Upper lobe of left lung (tissue), 6 donors: ENCODE measurements at regions not wholly inside any gene's neighbourhood (a gene's known extent, or its start where the extent isn't known, plus 50 kb on each side); places are given as distances from the start of the nearest gene placed in this dataset.

Experiments used
- ATAC-seq, 2 donors: fragments of 200-7000 bp; cut with Tn5 transposase; one replicate each; pipeline ENCODE4 v1.9.1; 2022; ENCODE audit warnings: mild to moderate bottlenecking in 2 of 2, moderate library complexity in 2 of 2; ENCODE audit not compliant: low FRiP score in 2 of 2
- DNase-seq, 2 donors: peaks; one replicate each; pipeline ENCODE4 v3.0.0-alpha.2; 2019 to 2020
- H3K27ac ChIP-seq, 4 donors: fragments of 200-600 bp; sonication (generic); one replicate each; pipeline ENCODE4 v1.5.1; 2016 to 2019
- H3K27me3 ChIP-seq, 4 donors: fragments of 200-600 bp; sonication (generic); one replicate each; pipeline ENCODE4 v1.5.1; 2017 to 2019
- H3K36me3 ChIP-seq, 4 donors: fragments of 200-600 bp; sonication (generic); one replicate each; pipeline ENCODE4 v1.5.1; 2016 to 2019
- H3K4me1 ChIP-seq, 4 donors: fragments of 200-600 bp; sonication (generic); one replicate each; pipeline ENCODE4 v1.5.1; 2018 to 2019
- H3K4me3 ChIP-seq, 4 donors: fragments of 200-600 bp; sonication (generic); one replicate each; pipeline ENCODE4 v1.5.1; 2017 to 2019; ENCODE audit warnings: mild to moderate bottlenecking in 2 of 4, moderate library complexity in 1 of 4
- H3K9me3 ChIP-seq, 4 donors: fragments of 200-600 bp; sonication (generic); one replicate each; pipeline ENCODE4 v1.5.1; 2018 to 2019
- EP300 ChIP-seq, 4 donors: sonication (generic); formaldehyde crosslinking; IDR thresholded peaks; one replicate each; pipeline ENCODE4 v1.5.1; 2017; ENCODE audit warnings: antibody characterized with exemption in 4 of 4, control low read depth in 2 of 4
- POLR2A ChIP-seq, 4 donors: fragments of 450-650 bp; IDR thresholded peaks; one replicate each; pipeline ENCODE4 v1.5.1; 2016 to 2017; ENCODE audit warnings: antibody characterized with exemption in 4 of 4, mild to moderate bottlenecking in 2 of 4
- POLR2AphosphoS5 ChIP-seq, 2 donors: sonication (generic); formaldehyde crosslinking; IDR thresholded peaks; one replicate each; pipeline ENCODE4 v1.5.1; 2017; ENCODE audit warnings: antibody characterized with exemption in 2 of 2
- WGBS, 2 donors: methylation state at CpG; one replicate each; pipeline ENCODE4 v1.1.5; 2017 to 2018; 5-methylcytosine and 5-hydroxymethylcytosine counted together
- TF ChIP-seq, protein P1 (sequence below), 6 experiments: fragments of 450-650 bp in 4 of 6; fragments of 200-600 bp in 2 of 6; sonication (generic) in 2 of 6; IDR thresholded peaks; one replicate each; pipeline ENCODE4 v1.5.1; 2016 to 2019; ENCODE audit warnings: antibody characterized with exemption in 6 of 6
- donor health status: DM: no; HTN: no; CAD: no; lungs with moderate emphysema.
- donor health status: DM: no; HTN: yes; CAD: no; lungs with severe emphysema.

DNA sequence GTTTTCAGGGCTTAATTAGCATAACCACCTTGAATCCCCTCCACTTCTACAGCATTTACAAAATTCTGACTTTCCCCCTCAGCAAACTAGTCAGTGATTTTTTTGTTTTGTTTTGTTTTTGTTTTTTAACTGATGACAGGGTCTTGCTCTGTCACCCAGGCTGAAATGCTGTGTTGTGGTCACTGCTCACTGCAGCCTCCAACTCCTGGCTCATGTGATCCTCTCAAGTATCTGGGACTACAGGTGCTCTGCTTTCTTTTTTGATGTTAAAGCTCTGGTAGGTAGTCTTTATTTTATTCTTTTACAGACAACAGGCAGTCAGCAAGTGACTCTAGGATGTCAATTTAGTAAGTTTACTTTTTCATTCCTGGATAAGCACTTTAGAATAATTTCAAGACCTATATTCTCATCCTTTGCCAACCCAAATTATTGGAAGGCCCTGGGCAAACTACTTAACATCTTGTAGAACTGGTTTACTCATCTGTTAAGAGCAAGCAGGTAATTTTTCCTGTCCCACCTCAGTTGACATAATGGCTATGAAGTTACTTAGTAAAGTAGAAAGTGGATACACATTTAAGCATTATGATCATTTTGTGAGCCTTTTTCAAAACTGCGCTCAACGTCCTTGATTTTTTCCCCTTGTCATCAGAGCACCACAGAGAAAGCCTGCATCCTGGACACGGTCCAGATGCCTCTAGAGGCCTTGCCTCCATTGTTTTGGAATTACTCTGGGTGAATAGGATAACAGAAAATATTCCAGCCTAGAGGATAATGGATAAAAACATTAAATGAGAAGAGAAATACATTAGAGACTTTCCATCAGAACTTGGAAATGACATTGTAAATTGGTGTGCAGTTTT, 69.9 kb upstream of the NDUFB4 start:
- no peaks in the 10 kb centered on the region for H3K4me1 ChIP-seq
- no peaks in the 10 kb centered on the region for H3K9me3 ChIP-seq
- no peaks in the 10 kb centered on the region for H3K36me3 ChIP-seq
- no peak for TF ChIP-seq POLR2A (IDR thresholded peaks at IDR 0.05)
- TF ChIP-seq, protein P1, sequence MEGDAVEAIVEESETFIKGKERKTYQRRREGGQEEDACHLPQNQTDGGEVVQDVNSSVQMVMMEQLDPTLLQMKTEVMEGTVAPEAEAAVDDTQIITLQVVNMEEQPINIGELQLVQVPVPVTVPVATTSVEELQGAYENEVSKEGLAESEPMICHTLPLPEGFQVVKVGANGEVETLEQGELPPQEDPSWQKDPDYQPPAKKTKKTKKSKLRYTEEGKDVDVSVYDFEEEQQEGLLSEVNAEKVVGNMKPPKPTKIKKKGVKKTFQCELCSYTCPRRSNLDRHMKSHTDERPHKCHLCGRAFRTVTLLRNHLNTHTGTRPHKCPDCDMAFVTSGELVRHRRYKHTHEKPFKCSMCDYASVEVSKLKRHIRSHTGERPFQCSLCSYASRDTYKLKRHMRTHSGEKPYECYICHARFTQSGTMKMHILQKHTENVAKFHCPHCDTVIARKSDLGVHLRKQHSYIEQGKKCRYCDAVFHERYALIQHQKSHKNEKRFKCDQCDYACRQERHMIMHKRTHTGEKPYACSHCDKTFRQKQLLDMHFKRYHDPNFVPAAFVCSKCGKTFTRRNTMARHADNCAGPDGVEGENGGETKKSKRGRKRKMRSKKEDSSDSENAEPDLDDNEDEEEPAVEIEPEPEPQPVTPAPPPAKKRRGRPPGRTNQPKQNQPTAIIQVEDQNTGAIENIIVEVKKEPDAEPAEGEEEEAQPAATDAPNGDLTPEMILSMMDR (IDR thresholded peaks at IDR 0.05), result no peak
- TF ChIP-seq EP300 (IDR thresholded peaks at IDR 0.05), result no peak
- no peak for TF ChIP-seq POLR2AphosphoS5 (IDR thresholded peaks at IDR 0.05)
- ATAC-seq, result no peak
- no peak overlapping the region for H3K4me3 ChIP-seq
- H3K27ac ChIP-seq, result no peak overlapping the region
- no peak for DNase-seq
- no peaks in the 10 kb centered on the region for H3K27me3 ChIP-seq
- WGBS, 2 donors, result 56 to 57% methylated on average over 3 of the region's 3 CpGs

DNA sequence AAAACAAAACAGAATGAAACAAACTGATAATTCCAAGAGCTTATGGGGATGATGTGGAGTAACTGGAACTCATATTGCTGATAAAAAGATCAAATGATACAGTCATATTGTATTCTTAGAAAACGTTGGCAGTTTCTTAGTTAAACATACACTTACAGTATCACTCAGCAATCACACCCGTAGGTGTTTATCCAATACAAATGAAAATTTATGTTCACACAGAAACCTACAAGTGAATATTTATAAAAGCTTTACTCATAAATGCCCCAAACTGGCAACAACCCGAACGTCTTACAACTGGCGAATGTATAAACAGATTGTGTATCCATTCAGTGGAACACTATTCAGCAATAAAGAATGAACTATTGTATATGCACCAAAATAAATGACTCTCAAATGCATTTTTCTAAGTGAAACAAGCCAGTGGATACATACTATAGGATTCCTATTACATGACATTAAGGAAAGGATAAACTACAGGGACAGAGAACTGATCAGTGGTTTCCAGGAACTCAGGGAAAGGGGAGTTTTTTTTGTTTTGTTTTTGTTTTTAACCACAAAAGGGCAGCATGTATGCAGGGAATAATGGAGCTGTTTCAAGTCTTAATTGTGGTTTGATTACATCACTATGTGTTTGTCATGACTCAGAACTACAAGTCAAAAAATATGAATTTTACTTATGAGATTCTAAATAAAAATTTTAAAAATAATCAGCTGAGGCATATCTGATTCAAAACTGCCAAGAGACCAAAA, 71.8 kb upstream of the NDUFB4 start:
- ATAC-seq (peak in 1 of 2 donors; percentile 53), DNase-seq (no peak)
- Histone ChIP-seq H3K27ac (no peak overlapping the region), H3K27me3 (no peaks in the 10 kb centered on the region), H3K9me3 (no peaks in the 10 kb centered on the region), H3K4me1 (no peaks in the 10 kb centered on the region), H3K4me3 (no peak overlapping the region), H3K36me3 (no peaks in the 10 kb centered on the region)
- WGBS, 2 donors, result 64 to 75% methylated on average over 5 of the region's 5 CpGs
- TF ChIP-seq, protein P1 (IDR thresholded peaks at IDR 0.05), result no peak
- TF ChIP-seq POLR2AphosphoS5 (IDR thresholded peaks at IDR 0.05), result no peak

DNA sequence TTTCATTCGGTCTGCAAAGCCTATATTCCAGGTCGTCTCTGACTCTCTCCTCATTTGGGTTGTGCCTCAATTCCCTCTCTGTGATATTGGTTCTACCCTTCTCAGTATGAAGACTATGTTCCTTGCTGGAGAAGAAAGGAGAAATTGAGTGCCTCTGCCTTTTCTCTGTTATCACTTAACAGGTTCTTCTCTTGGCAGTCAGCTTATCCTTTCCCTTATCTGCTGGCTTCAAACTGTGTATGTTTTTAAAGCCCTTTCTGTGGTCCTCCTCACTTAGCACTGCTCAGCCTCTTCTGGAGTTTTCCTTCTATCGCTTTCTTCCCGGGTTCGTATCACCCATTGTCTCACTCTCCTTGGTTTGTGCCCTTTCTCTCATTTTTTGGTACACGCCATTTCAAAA, 65.3 kb upstream of the FSTL1 start:
- TF ChIP-seq, protein P1 (IDR thresholded peaks at IDR 0.05), result no peak
- TF ChIP-seq EP300 (IDR thresholded peaks at IDR 0.05) (no peak), POLR2AphosphoS5 (IDR thresholded peaks at IDR 0.05) (no peak), POLR2A (IDR thresholded peaks at IDR 0.05) (no peak)
- WGBS, 2 donors, result 55 to 60% methylated on average over 6 of the region's 6 CpGs

DNA sequence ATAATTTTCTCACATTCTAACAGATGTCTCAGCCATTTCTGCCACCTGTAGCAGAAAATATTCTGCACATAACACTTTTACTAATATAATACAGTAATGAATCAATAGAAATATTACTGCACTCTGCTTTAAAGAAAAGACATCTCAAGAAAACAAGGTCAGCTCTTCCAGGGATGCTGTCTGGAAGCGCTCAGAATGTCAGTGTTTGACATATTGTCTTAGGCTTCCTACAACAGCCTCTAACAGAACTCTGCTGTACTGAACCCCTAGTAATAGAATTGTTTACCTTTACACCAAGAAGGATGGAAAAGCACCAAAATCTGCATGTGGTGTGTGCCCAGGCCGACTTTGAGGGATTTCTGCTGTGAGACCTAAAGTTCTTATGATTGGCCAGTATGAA, 61.9 kb upstream of the FSTL1 start:
- no peaks in the 10 kb centered on the region for H3K4me1 ChIP-seq
- H3K9me3 ChIP-seq, result no peaks in the 10 kb centered on the region
- 63 to 67% methylated on average over 2 of the region's 2 CpGs for WGBS, 2 donors
- H3K27ac ChIP-seq, result no peak overlapping the region
- no peaks in the 10 kb centered on the region for H3K36me3 ChIP-seq
- no peak overlapping the region for H3K4me3 ChIP-seq
- no peaks in the 10 kb centered on the region for H3K27me3 ChIP-seq
- ATAC-seq (no peak), DNase-seq (no peak)
- no peak for TF ChIP-seq POLR2A (IDR thresholded peaks at IDR 0.05)
- no peak for TF ChIP-seq POLR2AphosphoS5 (IDR thresholded peaks at IDR 0.05)
- TF ChIP-seq EP300 (IDR thresholded peaks at IDR 0.05), result no peak
- TF ChIP-seq, protein P1 (IDR thresholded peaks at IDR 0.05), result no peak

More for the DNA sequence above, 65.3 kb upstream of the FSTL1 start:
- DNase-seq (no peak), ATAC-seq (no peak)
- no peaks in the 10 kb centered on the region for H3K27me3 ChIP-seq
- no peaks in the 10 kb centered on the region for H3K9me3 ChIP-seq
- H3K36me3 ChIP-seq, result no peaks in the 10 kb centered on the region
- no peak overlapping the region for H3K4me3 ChIP-seq
- H3K4me1 ChIP-seq, result no peaks in the 10 kb centered on the region
- H3K27ac ChIP-seq, result no peak overlapping the region
